SK-N-SH (cell line): ENCODE measurements at regions not wholly inside any gene's neighbourhood (a gene's known extent, or its start where the extent isn't known, plus 50 kb on each side); places are given as distances from the start of the nearest gene placed in this dataset.

Experiments
- CTCF ChIA-PET: fragments of 300-600, 350-600 bp; formaldehyde crosslinking; extraction: SDS; loops from one replicate; lab custom pipeline; 2021; lab: Yijun Ruan, JAX
- POLR2A ChIA-PET: fragments of 350-600 bp; sonication (Branson Sonifier 250); formaldehyde crosslinking; extraction: SDS; loops from one replicate; lab custom pipeline; 2020; ENCODE audit warnings: antibody characterized with exemption, inconsistent platforms; lab: Yijun Ruan, JAX
- DNase-seq: peaks from one replicate; pipeline ENCODE4 v3.0.0; 2012
- H2AFZ ChIP-seq: fragments of 200-600 bp; sonication (generic); 2 replicates; pipeline ENCODE4 v1.8.1; 2016; ENCODE audit warnings: antibody characterized with exemption, mild to moderate bottlenecking, low read depth
- H3F3A ChIP-seq: fragments of 200-600 bp; sonication (generic); replicated peaks from 2 replicates; pipeline ENCODE3; 2016; ENCODE audit warnings: antibody characterized with exemption, mild to moderate bottlenecking; ENCODE audit not compliant: insufficient read depth
- H3K27ac ChIP-seq, 2 experiments: fragments of 200-500 bp in 1 of 2; fragments of 200-600 bp in 1 of 2; sonication (Bioruptor generic) in 1 of 2; sonication (generic), shearing (Covaris generic) in 1 of 2; 2 replicates each; pipeline versions ENCODE4 v1.5.1 to v1.6.1; 2014 to 2016; ENCODE audit warnings: low read depth in 2 of 2, inconsistent platforms in 1 of 2, low read length in 1 of 2, mild to moderate bottlenecking in 1 of 2, mixed read lengths in 1 of 2
- H3K27me3 ChIP-seq: fragments of 200-600 bp; sonication (generic), shearing (Covaris generic); 2 replicates; pipeline ENCODE4 v1.6.1; 2016; ENCODE audit warnings: mixed run types; ENCODE audit not compliant: insufficient read depth
- H3K36me3 ChIP-seq, 2 experiments: fragments of 200-500 bp in 1 of 2; fragments of 200-600 bp in 1 of 2; sonication (Bioruptor generic) in 1 of 2; sonication (generic) in 1 of 2; replicated peaks in 1 of 2; 2 replicates each; pipeline versions ENCODE3 to v1.5.1; 2014 to 2016; ENCODE audit warnings: low read length in 1 of 2, mild to moderate bottlenecking in 1 of 2; ENCODE audit not compliant: insufficient read depth in 2 of 2, control insufficient read depth in 1 of 2
- H3K4me1 ChIP-seq, 2 experiments: fragments of 200-500 bp in 1 of 2; fragments of 200-600 bp in 1 of 2; sonication (Bioruptor generic) in 1 of 2; sonication (generic), shearing (Covaris generic) in 1 of 2; 2 replicates each; pipeline versions ENCODE4 v1.5.1 to v1.6.1; 2014 to 2016; ENCODE audit warnings: low read depth in 1 of 2, low read length in 1 of 2, mixed run types in 1 of 2; ENCODE audit not compliant: insufficient read depth in 2 of 2, control insufficient read depth in 1 of 2
- H3K4me2 ChIP-seq: fragments of 200-600 bp; sonication (generic), shearing (Covaris generic); 2 replicates; pipeline ENCODE4 v1.6.1; 2017; ENCODE audit warnings: mixed run types
- H3K4me3 ChIP-seq, 2 experiments: fragments of 200-500 bp in 1 of 2; fragments of 200-600 bp in 1 of 2; sonication (Bioruptor generic) in 1 of 2; sonication (generic), shearing (Covaris generic) in 1 of 2; 2 replicates each; pipeline versions ENCODE4 v1.5.1 to v1.8.1; 2014 to 2016; ENCODE audit warnings: low read depth in 2 of 2, inconsistent platforms in 1 of 2, low read length in 1 of 2, mild to moderate bottlenecking in 1 of 2, mixed read lengths in 1 of 2, moderate library complexity in 1 of 2
- H3K79me2 ChIP-seq: fragments of 200-600 bp; sonication (generic); 2 replicates; pipeline ENCODE4 v1.8.1; 2017; ENCODE audit warnings: mild to moderate bottlenecking; ENCODE audit not compliant: insufficient read depth
- H3K9ac ChIP-seq: fragments of 200-600 bp; sonication (generic); 2 replicates; pipeline ENCODE4 v1.6.1; 2017; ENCODE audit warnings: mixed run types
- H3K9me2 ChIP-seq: fragments of 200-600 bp; sonication (generic); 2 replicates; pipeline ENCODE4 v1.6.1; 2017; ENCODE audit warnings: mixed run types
- H3K9me3 ChIP-seq: fragments of 200-600 bp; sonication (generic); 2 replicates; pipeline ENCODE4 v1.6.1; 2017; ENCODE audit warnings: mixed run types, mild to moderate bottlenecking, moderate library complexity
- H4K20me1 ChIP-seq: fragments of 200-600 bp; sonication (generic); 2 replicates; pipeline ENCODE4 v1.6.1; 2017; ENCODE audit warnings: mild to moderate bottlenecking, mixed run types; ENCODE audit not compliant: insufficient read depth
- FOSL2 ChIP-seq: IDR thresholded peaks from 2 replicates; pipeline ENCODE4 v1.4.0; 2012; ENCODE audit warnings: low read depth, mild to moderate bottlenecking, moderate library complexity, borderline replicate concordance
- GABPA ChIP-seq: IDR thresholded peaks from 2 replicates; pipeline ENCODE4 v1.4.0; 2012; ENCODE audit warnings: low read depth, mild to moderate bottlenecking
- GATA2 ChIP-seq: sonication (generic); formaldehyde crosslinking; IDR thresholded peaks from 2 replicates; pipeline ENCODE4 v1.5.0; 2020; ENCODE audit warnings: mild to moderate bottlenecking, missing genetic modification reagents
- MAX ChIP-seq: IDR thresholded peaks from 2 replicates; pipeline ENCODE4 v1.4.0; 2012; ENCODE audit warnings: low read depth
- NFIC ChIP-seq: IDR thresholded peaks from 2 replicates; pipeline ENCODE4 v1.4.0; 2012; ENCODE audit warnings: borderline replicate concordance
- NRF1 ChIP-seq: IDR thresholded peaks from 2 replicates; pipeline ENCODE4 v1.6.1; 2012; ENCODE audit warnings: low read depth, mild to moderate bottlenecking, low read length
- RFX5 ChIP-seq: IDR thresholded peaks from 2 replicates; pipeline ENCODE4 v1.6.1; 2012; ENCODE audit warnings: mild to moderate bottlenecking, improper control_type of control experiment, low read length
- SIN3A ChIP-seq: IDR thresholded peaks from 2 replicates; pipeline ENCODE4 v1.6.1; 2012; ENCODE audit warnings: low read depth, mild to moderate bottlenecking, low read length, moderate library complexity, borderline replicate concordance
- TCF12 ChIP-seq: IDR thresholded peaks from 2 replicates; pipeline ENCODE4 v1.4.0; 2012
- USF2 ChIP-seq: fragments of 150-350 bp; IDR thresholded peaks from 2 replicates; pipeline ENCODE4 v1.6.1; 2017; ENCODE audit warnings: antibody characterized with exemption, low read length, low read depth, borderline replicate concordance
- WGBS: methylation state at CpG from one replicate; pipeline ENCODE4 v1.1.6; 2017; ENCODE audit warnings: low lambda C conversion rate; 5-methylcytosine and 5-hydroxymethylcytosine counted together
- TF ChIP-seq, protein P1 (sequence below): IDR thresholded peaks from 2 replicates; pipeline ENCODE4; 2012
- TF ChIP-seq, protein P2 (sequence below): fragments of 200-600 bp; sonication (generic); IDR thresholded peaks from 2 replicates; pipeline ENCODE4 v1.6.1; 2017; ENCODE audit warnings: antibody characterized with exemption, mild to moderate bottlenecking, moderate library complexity

DNA sequence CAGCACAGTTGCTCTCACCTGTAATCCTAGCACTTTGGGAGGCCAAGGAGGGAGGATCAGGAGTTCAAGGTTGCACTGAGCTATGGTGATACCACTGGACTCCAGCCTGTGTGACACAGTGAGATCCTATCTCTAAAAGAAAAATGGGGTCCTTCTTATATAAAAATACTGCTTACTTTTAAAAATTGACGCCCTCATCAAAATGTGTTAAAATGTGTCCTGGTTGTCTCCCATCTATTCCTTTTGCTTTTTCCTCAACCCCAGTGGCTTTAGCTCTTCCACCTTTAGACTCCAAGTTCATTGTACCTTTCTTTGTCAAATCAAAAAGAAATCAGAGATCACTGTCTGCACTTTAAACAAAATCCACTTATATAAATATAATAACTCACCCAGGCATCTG is 60.3 kb upstream of the GPD1L start (continued):
- TF ChIP-seq, protein P1, sequence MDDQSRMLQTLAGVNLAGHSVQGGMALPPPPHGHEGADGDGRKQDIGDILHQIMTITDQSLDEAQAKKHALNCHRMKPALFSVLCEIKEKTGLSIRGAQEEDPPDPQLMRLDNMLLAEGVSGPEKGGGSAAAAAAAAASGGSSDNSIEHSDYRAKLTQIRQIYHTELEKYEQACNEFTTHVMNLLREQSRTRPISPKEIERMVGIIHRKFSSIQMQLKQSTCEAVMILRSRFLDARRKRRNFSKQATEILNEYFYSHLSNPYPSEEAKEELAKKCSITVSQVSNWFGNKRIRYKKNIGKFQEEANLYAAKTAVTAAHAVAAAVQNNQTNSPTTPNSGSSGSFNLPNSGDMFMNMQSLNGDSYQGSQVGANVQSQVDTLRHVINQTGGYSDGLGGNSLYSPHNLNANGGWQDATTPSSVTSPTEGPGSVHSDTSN = no peak
- no peak for TF ChIP-seq RFX5
- no peak for TF ChIP-seq GABPA
- no peak for TF ChIP-seq GATA2 (CRISPR knock-in tag)
- TF ChIP-seq NFIC = no peak
- TF ChIP-seq, protein P2, sequence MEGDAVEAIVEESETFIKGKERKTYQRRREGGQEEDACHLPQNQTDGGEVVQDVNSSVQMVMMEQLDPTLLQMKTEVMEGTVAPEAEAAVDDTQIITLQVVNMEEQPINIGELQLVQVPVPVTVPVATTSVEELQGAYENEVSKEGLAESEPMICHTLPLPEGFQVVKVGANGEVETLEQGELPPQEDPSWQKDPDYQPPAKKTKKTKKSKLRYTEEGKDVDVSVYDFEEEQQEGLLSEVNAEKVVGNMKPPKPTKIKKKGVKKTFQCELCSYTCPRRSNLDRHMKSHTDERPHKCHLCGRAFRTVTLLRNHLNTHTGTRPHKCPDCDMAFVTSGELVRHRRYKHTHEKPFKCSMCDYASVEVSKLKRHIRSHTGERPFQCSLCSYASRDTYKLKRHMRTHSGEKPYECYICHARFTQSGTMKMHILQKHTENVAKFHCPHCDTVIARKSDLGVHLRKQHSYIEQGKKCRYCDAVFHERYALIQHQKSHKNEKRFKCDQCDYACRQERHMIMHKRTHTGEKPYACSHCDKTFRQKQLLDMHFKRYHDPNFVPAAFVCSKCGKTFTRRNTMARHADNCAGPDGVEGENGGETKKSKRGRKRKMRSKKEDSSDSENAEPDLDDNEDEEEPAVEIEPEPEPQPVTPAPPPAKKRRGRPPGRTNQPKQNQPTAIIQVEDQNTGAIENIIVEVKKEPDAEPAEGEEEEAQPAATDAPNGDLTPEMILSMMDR = no peak

DNA sequence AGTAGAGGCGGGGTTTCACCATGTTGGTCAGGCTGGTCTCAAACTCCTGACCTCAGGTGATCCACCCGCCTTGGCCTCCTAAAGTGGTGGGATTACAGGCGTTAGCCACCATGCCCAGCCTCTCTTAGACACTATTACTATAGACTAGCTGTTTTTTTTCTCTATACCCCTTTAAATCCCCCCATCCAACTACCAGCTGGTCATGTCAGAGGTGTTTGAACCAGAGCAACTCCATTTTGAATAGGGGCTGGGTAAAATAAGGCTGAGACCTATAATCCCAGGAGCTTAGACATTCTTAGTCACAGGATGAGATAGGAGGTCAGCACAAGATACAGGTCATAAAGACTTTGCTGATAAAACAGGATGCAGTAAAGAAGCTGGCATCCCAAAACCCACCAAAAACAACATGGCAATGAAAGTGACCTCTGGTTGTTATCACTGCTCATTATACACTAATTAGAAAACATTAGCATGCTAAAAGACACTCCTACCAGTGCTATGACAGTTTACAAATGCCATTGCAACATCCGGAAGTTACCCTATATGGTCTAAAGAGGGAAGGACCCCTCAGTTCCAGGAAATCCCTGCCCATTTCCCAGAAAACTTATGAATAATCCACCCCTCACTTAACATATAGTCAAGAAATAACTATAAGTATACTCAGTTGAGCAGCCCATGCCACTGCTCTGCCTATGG is 57.8 kb upstream of the GPD1L start:
- Histone ChIP-seq H3K27me3 (no peaks in the 10 kb centered on the region), H3K9ac (no peak overlapping the region), H4K20me1 (no peaks in the 10 kb centered on the region), H3K79me2 (no peaks in the 10 kb centered on the region), H3K4me2 (no peak overlapping the region), H2AFZ (no peak overlapping the region), H3F3A (no peaks in the 10 kb centered on the region), H3K36me3 (no peaks in the 10 kb centered on the region), H3K9me3 (no peaks in the 10 kb centered on the region), H3K4me3 (no peak overlapping the region), H3K27ac (no peak overlapping the region), H3K4me1 (peaks cover 0 to 4% of the 10 kb centered on the region in 2 experiments; a peak in 2 of 4 replicates), H3K9me2 (no peaks in the 10 kb centered on the region)
- POLR2A ChIA-PET = no interaction called here
- CTCF ChIA-PET = no interaction called here
- DNase-seq = no peak
- 42% methylated on average over 4 of the region's 4 CpGs for WGBS
- no peak for TF ChIP-seq FOSL2
- TF ChIP-seq SIN3A = no peak
- TF ChIP-seq NRF1 = no peak
- TF ChIP-seq MAX = no peak
- TF ChIP-seq USF2 = no peak
- TF ChIP-seq TCF12 = no peak
- TF ChIP-seq, protein P1 = no peak
